GM19372 (cell line): ENCODE measurements at regions not wholly inside any gene's neighbourhood (a gene's known extent, or its start where the extent isn't known, plus 50 kb on each side); places are given as distances from the start of the nearest gene placed in this dataset.
"Not testable (repeated sequence)": the region's sequence is repeated elsewhere in the genome, so short reads cannot be mapped to it uniquely, and the experiment has no call there.

Source experiments
- ATAC-seq: cut with Tn5 transposase; IDR thresholded peaks from one replicate; pipeline ENCODE4 v1.9.1; 2021; ENCODE audit warnings: mild to moderate bottlenecking, low read depth, moderate library complexity; ENCODE audit not compliant: unreplicated experiment

DNA sequence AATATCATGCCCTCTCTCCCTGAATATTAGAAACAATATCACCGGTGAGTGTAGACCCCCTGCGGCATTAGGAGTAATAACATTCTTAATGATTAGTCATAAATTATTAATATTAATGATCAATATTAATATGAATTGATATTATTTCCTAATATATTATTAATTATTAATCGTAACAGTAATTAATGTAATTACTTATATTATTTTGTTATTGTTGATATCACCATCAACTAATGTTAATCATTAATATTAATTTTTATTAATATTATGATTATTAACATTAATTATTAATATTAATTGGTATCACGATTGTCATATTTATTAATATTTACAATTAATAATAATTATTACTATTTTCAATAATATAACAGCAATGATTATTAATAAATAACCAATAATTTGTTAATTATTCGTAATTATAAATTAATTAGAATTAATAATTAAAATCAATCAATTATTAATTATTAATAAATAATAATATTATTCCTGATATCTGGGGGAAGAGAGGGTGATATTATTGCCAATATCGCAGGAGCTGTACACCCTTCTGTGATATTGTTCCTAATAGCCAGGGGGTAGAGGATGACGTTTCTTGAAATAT lies 528.8 kb upstream of the PCDH20 start:
- no peak for ATAC-seq

GRCh38 chr13:61935710-61936109 lies 520.1 kb upstream of the PCDH20 start:
- ATAC-seq = no peak

GRCh38 chr13:61927648-61928047 lies 512.0 kb upstream of the PCDH20 start:
- no peak for ATAC-seq

DNA sequence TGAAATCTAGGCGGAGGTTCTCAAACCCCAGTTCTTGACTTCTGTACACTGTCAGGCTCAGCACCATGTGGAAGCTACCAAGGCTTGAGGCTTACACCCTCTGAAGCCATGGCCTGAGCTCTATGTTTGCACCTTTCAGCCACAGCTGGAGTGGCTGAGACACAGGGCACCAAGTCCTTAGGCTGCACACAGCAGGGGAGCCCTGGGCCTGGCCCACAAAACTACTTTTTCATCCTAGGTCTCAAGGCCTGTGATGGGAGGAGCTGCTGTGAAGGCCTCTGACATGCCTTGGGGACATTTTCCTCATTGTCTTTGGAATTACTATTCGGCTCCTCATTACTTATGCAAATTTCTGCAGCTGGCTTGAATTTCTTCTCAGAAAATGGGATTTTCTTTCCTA lies 503.2 kb upstream of the PCDH20 start:
- ATAC-seq = no peak

GRCh38 chr13:61916483-61916882 lies 500.8 kb upstream of the PCDH20 start:
- no peak for ATAC-seq

GRCh38 chr13:61913183-61913582 lies 497.5 kb upstream of the PCDH20 start:
- no peak for ATAC-seq

DNA sequence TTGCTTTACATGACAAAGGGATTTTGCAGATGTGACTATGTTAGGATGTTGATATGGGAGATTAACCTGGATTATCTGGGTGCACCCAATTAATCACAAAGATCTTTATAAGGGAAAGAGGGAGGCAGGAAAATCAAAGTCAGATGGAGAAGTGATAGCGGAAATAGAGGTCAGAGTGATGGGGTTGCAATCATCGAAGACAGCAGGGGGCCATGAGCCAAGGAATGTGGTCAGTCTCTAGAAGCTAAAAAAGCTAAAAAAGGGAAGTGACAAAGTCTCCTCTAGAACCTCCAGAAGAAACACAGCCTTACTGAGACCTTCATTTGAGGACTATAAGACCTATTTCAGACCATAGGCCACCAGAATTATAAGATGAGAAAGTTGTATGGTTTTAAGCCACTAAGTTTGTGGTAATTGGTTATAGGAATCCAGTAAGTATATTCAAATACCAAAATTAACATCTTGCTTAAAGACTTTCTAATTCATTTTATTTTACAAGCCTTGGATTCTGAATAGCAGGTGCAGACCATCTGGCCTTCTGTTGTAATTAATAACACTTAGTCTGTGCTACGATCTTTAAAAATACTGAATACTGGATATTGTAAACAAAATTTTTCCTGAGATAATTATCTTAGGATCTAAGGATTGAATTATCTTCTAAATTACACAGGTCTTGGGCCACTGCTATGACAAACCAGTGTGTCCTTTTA lies 493.4 kb upstream of the PCDH20 start:
- ATAC-seq = no peak

DNA sequence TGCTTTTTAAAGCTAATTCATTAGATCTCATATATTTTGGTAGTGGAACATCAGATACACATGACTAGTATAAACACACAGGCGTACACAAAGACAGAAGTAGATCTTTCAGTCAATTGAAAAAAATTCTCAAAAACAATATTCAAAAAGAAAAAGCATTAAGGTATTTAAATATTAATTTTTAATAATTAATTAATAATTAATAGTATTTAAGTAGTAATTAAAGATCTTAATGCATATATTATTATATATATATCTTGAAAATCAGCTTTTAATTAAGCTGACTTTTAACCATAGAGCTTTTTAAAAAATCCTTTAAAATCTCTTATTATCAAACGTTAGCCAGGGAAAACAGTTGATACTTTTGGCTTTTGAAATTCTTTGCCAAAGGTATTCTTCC lies 489.4 kb upstream of the PCDH20 start:
- no peak for ATAC-seq

DNA sequence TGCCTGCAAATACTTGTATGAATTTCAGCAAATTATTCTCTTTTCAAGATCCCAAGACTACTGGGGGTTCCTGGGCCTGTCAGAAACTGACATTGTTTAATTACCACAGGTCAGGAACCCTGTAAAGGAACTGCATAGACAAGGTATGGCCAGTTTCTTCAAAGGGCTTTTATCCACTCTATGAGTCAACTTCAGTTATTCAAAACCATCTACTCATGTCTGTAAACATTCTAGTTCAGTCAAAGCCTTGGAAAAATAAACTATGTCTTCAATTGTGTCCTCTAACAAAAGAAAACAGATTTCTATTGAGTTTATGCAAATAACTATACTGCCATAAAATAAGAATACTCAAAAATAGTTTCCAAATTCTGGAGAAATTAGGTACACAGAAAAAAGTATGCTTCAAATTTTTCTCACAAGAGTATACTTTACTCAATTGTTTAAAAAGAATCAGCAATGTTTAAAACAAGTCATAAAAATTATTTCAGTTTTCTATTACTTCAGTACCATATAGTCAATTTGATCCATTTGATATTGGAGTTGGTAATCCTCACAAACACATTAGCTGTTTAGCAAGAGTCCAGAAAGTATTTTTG lies 486.4 kb upstream of the PCDH20 start:
- ATAC-seq = no peak

GRCh38 chr13:61900033-61900432 lies 484.4 kb upstream of the PCDH20 start:
- ATAC-seq = no peak

GRCh38 chr13:61898207-61898606 lies 482.6 kb upstream of the PCDH20 start:
- ATAC-seq = no peak

DNA sequence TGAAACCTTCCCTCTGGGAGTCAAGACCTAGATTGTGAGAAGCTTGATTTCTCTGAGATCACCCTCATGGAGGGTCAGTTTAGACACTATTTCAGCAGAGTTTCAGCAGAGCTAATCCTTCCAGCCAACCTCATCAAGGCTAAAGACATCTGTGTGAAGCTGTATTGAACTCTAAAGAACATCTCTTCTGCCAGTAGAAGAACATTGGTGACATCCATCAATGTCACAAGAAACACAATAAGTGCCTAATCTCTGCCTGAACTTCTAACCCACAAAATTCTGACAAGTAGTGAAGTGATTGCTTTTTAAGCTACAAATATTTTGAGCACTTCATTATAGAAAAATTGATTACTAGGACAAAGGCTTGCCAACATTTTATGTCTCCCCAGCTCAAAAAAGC lies 475.8 kb upstream of the PCDH20 start:
- no peak for ATAC-seq

DNA sequence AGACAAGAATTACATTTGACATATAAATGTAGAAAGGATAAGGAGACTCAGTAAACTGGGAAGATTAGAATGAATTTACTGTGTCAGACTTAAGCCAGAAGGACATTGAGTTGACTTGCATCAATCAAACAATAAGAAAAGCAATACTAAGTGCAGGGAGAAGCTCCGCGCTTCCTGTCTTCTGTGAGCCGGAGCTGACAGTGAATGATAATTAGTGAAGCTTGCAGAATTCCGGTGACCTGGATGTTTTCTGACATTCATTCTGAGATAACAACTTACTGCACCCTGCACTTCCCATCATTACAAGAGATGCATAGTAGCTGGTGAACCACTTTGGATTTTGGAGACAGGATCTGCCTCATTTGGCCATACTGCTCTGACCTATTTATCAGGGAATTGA lies 469.2 kb upstream of the PCDH20 start:
- ATAC-seq = no peak

DNA sequence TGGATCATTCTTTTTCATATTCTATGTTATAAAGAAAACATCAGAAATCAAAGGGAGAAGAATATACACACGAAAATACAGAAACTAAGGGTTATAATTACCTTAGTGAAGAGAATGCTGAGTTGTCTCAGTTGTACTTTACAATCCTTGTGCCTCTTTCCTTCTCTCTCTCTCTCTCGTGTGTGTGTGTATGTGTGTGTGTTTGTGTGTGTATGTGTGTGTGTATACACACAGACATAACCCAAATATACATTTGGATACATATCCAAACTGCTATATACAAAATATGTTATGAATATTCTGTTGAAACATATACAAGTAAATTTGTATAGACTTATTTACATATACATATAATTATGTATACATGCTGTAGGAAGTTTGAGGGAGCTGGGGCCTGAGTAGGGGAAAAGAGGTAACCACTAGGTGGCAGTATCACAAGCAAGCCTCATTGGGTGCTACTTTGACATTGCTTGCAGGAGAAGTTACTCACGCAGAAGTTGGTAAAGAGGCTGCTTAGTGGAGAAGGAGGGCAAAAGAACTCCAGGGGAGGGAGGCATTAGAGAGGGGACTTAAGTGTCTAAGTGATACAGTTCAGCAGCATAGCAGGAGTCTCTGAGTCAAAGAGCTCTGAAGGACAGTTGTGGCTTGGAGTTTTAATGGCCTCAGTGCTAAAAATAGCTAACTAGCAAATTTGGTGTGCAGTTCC lies 465.1 kb upstream of the PCDH20 start:
- ATAC-seq = no peak

GRCh38 chr13:61878565-61878964 lies 462.9 kb upstream of the PCDH20 start:
- ATAC-seq = not testable (repeated sequence)

GRCh38 chr13:61874970-61875579 lies 459.4 kb upstream of the PCDH20 start:
- ATAC-seq = no peak

- ATAC-seq = no peak
Measured at GRCh38 chr13:61873717-61874116, 458.1 kb upstream of the PCDH20 start.

DNA sequence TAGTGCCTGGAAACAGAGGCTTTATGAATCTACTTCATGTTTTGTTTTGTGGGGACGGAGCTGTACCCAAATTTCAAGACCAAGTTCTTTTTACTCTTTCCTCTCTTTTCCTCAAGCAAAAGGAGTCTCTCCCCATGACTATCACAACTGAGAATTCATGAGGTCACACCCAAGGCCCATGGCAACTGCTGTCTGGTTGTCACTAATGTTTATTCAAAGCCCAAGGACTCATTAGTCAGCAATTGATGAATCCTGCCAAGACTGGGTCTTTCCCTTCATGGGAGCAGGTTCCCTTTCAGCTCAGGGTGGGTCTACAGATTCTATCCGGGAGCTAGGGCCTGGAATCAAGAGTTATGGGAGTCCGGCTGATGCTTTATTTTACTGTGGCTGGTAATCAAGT lies 441.5 kb upstream of the PCDH20 start:
- ATAC-seq = no peak

- ATAC-seq = no peak
Measured at GRCh38 chr13:61852116-61852619, 436.5 kb upstream of the PCDH20 start.

GRCh38 chr13:61850794-61851193 lies 435.1 kb upstream of the PCDH20 start:
- ATAC-seq = no peak

- no peak for ATAC-seq
Measured at GRCh38 chr13:61838568-61838967, 422.9 kb upstream of the PCDH20 start.
